ENCODE measurements at regions not wholly inside any gene's neighbourhood (a gene's known extent, or its start where the extent isn't known, plus 50 kb on each side); places are given as distances from the start of the nearest gene placed in this dataset.

DNA sequence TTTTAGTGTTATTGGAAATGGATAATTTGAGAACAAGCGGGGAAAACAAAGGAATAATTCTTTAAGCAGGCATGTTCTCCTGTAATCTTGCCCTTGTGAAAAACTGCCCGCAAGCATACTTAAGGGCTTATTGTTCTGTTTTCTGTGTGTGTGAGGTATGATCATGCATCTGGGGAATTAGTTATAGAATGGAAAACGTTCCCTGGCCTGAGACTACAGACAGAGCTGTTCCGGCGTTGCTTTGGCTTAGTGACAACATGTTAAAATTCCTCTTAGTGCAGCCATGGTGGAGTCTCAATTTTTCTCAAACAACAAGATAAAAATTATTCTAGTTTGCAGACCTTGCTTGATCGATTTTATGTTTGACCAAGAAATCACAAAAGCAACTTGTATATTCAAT is 560.2 kb upstream of the SPRY2 start:
- peaks cover 8% of the 10 kb centered on the region for H3K9me3 ChIP-seq (ENCODE audit: control insufficient read depth, insufficient read depth, low read length)
- ATAC-seq (ENCODE audit: low read depth) (no peak), DNase-seq (no peak)
- H4K8ac ChIP-seq (ENCODE audit: low read depth in 2 of 2, low read length in 2 of 2): no peak overlapping the region
- dilution Hi-C loops (cut with HindIII; ENCODE audit: low sequenced_read_pairs, unreplicated experiment) (no loop called here), in situ Hi-C loops (cut with MboI; ENCODE audit: low sequenced_read_pairs) (no loop called here), intact Hi-C loops (cut with micrococcal nuclease) (no loop called here)
- H3K9ac ChIP-seq (ENCODE audit: low read depth, low read length): no peak overlapping the region
- no peak overlapping the region for H3K4me3 ChIP-seq (ENCODE audit: insufficient read depth, low read depth, low read length)
- WGBS, 2 experiments (ENCODE audit: extremely low coverage in 2 of 2, insufficient read length in 1 of 2): 50% methylated on average over 2 of the region's 6 CpGs; no CpG with 5 or more reads in 1 of the 2 experiments
- no TSS peak for BruUV-seq (replicated peaks)
- no peak overlapping the region for H3K23ac ChIP-seq (ENCODE audit: low read depth, low read length)
- TF ChIP-seq CEBPB (IDR thresholded peaks at IDR 0.05; ENCODE audit: low read depth, low read length) (no peak), RFX5 (IDR thresholded peaks at IDR 0.05; ENCODE audit: low read depth, low read length) (no peak), SMC3 (IDR thresholded peaks at IDR 0.05; ENCODE audit: low read depth, low read length) (no peak), CHD1 (IDR thresholded peaks at IDR 0.05; ENCODE audit: low read depth, low read length) (no peak), MAFK (IDR thresholded peaks at IDR 0.05; ENCODE audit: low read depth, low read length) (no peak), RCOR1 (IDR thresholded peaks at IDR 0.05; ENCODE audit: insufficient replicate concordance, low read length) (no peak), RAD21 (IDR thresholded peaks at IDR 0.05; ENCODE audit: low read length) (no peak), BHLHE40 (IDR thresholded peaks at IDR 0.05; ENCODE audit: low read depth, low read length) (no peak), FOS (IDR thresholded peaks at IDR 0.05; ENCODE audit: low read depth, low read length) (no peak), MXI1 (IDR thresholded peaks at IDR 0.05; ENCODE audit: borderline replicate concordance, low read depth, low read length) (no peak), NFE2L2 (IDR thresholded peaks at IDR 0.05; ENCODE audit: low read depth, low read length) (no peak), MAZ (IDR thresholded peaks at IDR 0.05; ENCODE audit: borderline replicate concordance, low read depth, low read length) (no peak), POLR2A (IDR thresholded peaks at IDR 0.05; ENCODE audit: low read depth, low read length) (no peak), ELK1 (IDR thresholded peaks at IDR 0.05; ENCODE audit: borderline replicate concordance, low read depth, low read length) (no peak)
- TF ChIP-seq, protein P1, sequence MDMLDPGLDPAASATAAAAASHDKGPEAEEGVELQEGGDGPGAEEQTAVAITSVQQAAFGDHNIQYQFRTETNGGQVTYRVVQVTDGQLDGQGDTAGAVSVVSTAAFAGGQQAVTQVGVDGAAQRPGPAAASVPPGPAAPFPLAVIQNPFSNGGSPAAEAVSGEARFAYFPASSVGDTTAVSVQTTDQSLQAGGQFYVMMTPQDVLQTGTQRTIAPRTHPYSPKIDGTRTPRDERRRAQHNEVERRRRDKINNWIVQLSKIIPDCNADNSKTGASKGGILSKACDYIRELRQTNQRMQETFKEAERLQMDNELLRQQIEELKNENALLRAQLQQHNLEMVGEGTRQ (IDR thresholded peaks at IDR 0.05; ENCODE audit: low read depth, low read length): no peak
- TF ChIP-seq, protein P2, sequence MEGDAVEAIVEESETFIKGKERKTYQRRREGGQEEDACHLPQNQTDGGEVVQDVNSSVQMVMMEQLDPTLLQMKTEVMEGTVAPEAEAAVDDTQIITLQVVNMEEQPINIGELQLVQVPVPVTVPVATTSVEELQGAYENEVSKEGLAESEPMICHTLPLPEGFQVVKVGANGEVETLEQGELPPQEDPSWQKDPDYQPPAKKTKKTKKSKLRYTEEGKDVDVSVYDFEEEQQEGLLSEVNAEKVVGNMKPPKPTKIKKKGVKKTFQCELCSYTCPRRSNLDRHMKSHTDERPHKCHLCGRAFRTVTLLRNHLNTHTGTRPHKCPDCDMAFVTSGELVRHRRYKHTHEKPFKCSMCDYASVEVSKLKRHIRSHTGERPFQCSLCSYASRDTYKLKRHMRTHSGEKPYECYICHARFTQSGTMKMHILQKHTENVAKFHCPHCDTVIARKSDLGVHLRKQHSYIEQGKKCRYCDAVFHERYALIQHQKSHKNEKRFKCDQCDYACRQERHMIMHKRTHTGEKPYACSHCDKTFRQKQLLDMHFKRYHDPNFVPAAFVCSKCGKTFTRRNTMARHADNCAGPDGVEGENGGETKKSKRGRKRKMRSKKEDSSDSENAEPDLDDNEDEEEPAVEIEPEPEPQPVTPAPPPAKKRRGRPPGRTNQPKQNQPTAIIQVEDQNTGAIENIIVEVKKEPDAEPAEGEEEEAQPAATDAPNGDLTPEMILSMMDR (conservative IDR thresholded peaks at IDR 0.05; ENCODE audit: low read depth, low read length): no peak
- H3K14ac ChIP-seq (replicated peaks; ENCODE audit: low read depth, low read length): no peak overlapping the region
- no peak overlapping the region for H3K56ac ChIP-seq (ENCODE audit: extremely low read depth, insufficient read depth, low read length)
- H2AFZ ChIP-seq (replicated peaks; ENCODE audit: low read length, poor library complexity): no peak overlapping the region
- no peak overlapping the region for H3K18ac ChIP-seq (ENCODE audit: low read depth, low read length)
- no peaks in the 10 kb centered on the region for H3K36me3 ChIP-seq (ENCODE audit: control insufficient read depth, insufficient read depth, low read length)
- H3K4me1 ChIP-seq (ENCODE audit: control insufficient read depth, insufficient read depth, low read length): no peaks in the 10 kb centered on the region
- H3K27me3 ChIP-seq (ENCODE audit: control insufficient read depth, insufficient read depth, low read length): no peaks in the 10 kb centered on the region
- no peak overlapping the region for H3K4me2 ChIP-seq (ENCODE audit: low read depth, low read length)
- no peak overlapping the region for H2BK5ac ChIP-seq (ENCODE audit: low read depth, low read length, poor library complexity, severe bottlenecking)
- no peak overlapping the region for H4K5ac ChIP-seq (ENCODE audit: low read depth, low read length)
- POLR2A ChIA-PET (ENCODE audit: unreplicated experiment): no interaction called here
- H4K20me1 ChIP-seq (ENCODE audit: insufficient read depth, low read length): no peaks in the 10 kb centered on the region
- no peaks in the 10 kb centered on the region for H3K79me1 ChIP-seq (ENCODE audit: low read depth in 1 of 2, low read length in 2 of 2)
- H2BK120ac ChIP-seq (ENCODE audit: low read depth, low read length): no peak overlapping the region
- H3K4ac ChIP-seq (ENCODE audit: low read depth, low read length): no peak overlapping the region
- H2AK9ac ChIP-seq (replicated peaks; ENCODE audit: low read depth, low read length, poor library complexity): no peak overlapping the region
- H3K9me1 ChIP-seq (ENCODE audit: insufficient read depth, low read length): no peaks in the 10 kb centered on the region
- H2BK15ac ChIP-seq (ENCODE audit: low read depth, low read length): no peak overlapping the region
- no peak overlapping the region for H3K27ac ChIP-seq (ENCODE audit: insufficient read depth, low read length)
- CTCF ChIA-PET: no interaction called here
- H2AK5ac ChIP-seq (ENCODE audit: low read depth, low read length): no peak overlapping the region
- no peak overlapping the region for H2BK20ac ChIP-seq (ENCODE audit: low read depth, low read length)
- H4K91ac ChIP-seq (ENCODE audit: insufficient read depth, low read depth, low read length): no peak overlapping the region

All from IMR-90 (cell line).